SK-N-MC (cell line): ENCODE measurements at regions not wholly inside any gene's neighbourhood (a gene's known extent, or its start where the extent isn't known, plus 50 kb on each side); places are given as distances from the start of the nearest gene placed in this dataset.

Experiments used
- EZH2 ChIP-seq: fragments of 200-600 bp; sonication (generic); IDR thresholded peaks from one replicate; pipeline ENCODE4 v1.6.1; 2017; ENCODE audit warnings: antibody characterized with exemption
- FOXP2 ChIP-seq: optimal IDR thresholded peaks from 2 replicates; pipeline ENCODE3; 2011; ENCODE audit warnings: mild to moderate bottlenecking, moderate library complexity; ENCODE audit not compliant: insufficient read depth; ENCODE audit errors: extremely low read length, control extremely low read depth
- POLR2AphosphoS5 ChIP-seq: IDR thresholded peaks from 2 replicates; pipeline ENCODE4 v1.6.1; 2012; ENCODE audit warnings: mild to moderate bottlenecking, low read depth, low read length, borderline replicate concordance

DNA sequence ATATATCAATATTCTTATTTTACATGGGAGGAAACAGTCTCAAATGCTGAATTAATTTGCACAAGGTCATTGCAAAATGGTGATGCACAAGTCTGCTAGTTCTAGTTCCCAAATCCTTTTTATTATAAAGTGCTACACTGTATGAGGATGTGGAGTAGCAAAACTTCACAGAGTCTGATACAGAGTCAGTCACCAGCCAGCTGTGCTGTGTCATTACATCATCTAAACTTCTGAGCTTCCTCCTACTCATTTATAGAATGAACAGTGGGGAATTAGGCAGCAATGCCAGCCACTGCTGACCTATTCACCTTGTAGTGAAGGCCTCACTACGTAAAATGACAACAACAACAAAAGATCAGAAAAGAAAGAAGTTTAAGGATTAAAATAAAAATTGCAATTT is 357.8 kb downstream of the TMEM167A start:
- no peak for TF ChIP-seq POLR2AphosphoS5
- TF ChIP-seq EZH2 = no peak
- TF ChIP-seq FOXP2 = no peak
